Astrocyte (in vitro differentiated cells and primary cell): ENCODE measurements at regions not wholly inside any gene's neighbourhood (a gene's known extent, or its start where the extent isn't known, plus 50 kb on each side); places are given as distances from the start of the nearest gene placed in this dataset.

Experiments used
- DNase-seq: peaks from one replicate; pipeline ENCODE4 v3.0.0-alpha.2; 2010; ENCODE audit warnings: low read depth
- FAIRE-seq: peaks from 2 replicates; lab custom pipeline; 2011; peaks lifted over from hg19 to GRCh38; lab: Jason Lieb, UNC
- H2AFZ ChIP-seq: 2 replicates; pipeline ENCODE4 v1.6.0; 2012; ENCODE audit warnings: low read depth, low read length, inconsistent platforms
- H3K27ac ChIP-seq: 2 replicates; pipeline ENCODE4 v1.5.1; 2011; ENCODE audit warnings: low read depth, low read length, inconsistent platforms
- H3K27me3 ChIP-seq: 2 replicates; pipeline ENCODE4 v1.6.0; 2011; ENCODE audit warnings: low read length, inconsistent platforms; ENCODE audit not compliant: insufficient read depth
- H3K36me3 ChIP-seq: 2 replicates; pipeline ENCODE4 v1.5.1; 2011; ENCODE audit warnings: low read length, inconsistent platforms; ENCODE audit not compliant: insufficient read depth
- H3K4me1 ChIP-seq: 2 replicates; pipeline ENCODE4 v1.5.1; 2011; ENCODE audit warnings: low read length, inconsistent platforms; ENCODE audit not compliant: insufficient read depth
- H3K4me2 ChIP-seq: 2 replicates; pipeline ENCODE4 v1.6.0; 2012; ENCODE audit warnings: low read length, inconsistent platforms
- H3K4me3 ChIP-seq: 2 replicates; pipeline ENCODE4 v1.5.1; 2011; ENCODE audit warnings: low read depth, mild to moderate bottlenecking, low read length, inconsistent platforms; ENCODE audit not compliant: insufficient read depth
- H3K79me2 ChIP-seq: 2 replicates; pipeline ENCODE4 v1.6.0; 2012; ENCODE audit warnings: mild to moderate bottlenecking, low read length, inconsistent platforms; ENCODE audit not compliant: insufficient read depth
- H3K9ac ChIP-seq: 2 replicates; pipeline ENCODE4 v1.6.0; 2012; ENCODE audit warnings: mild to moderate bottlenecking, low read length, inconsistent platforms
- H3K9me3 ChIP-seq: 2 replicates; pipeline ENCODE4 v1.5.1; 2012; ENCODE audit warnings: low read depth, mild to moderate bottlenecking, low read length, inconsistent platforms; ENCODE audit not compliant: insufficient read depth
- H4K20me1 ChIP-seq: 2 replicates; pipeline ENCODE4 v1.6.0; 2012; ENCODE audit warnings: low read length, inconsistent platforms; ENCODE audit not compliant: insufficient read depth
- H3K27ac Mint-ChIP-seq: one replicate; pipeline ENCODE4 v1.8.0; 2021; ENCODE audit warnings: mild to moderate bottlenecking, mixed read lengths; ENCODE audit not compliant: unreplicated experiment
- H3K27me3 Mint-ChIP-seq: one replicate; pipeline ENCODE4 v1.8.0; 2021; ENCODE audit warnings: low read depth, mixed read lengths; ENCODE audit not compliant: unreplicated experiment
- H3K36me3 Mint-ChIP-seq: one replicate; pipeline ENCODE4 v1.8.0; 2021; ENCODE audit warnings: low read depth, mixed read lengths; ENCODE audit not compliant: unreplicated experiment
- H3K4me1 Mint-ChIP-seq: one replicate; pipeline ENCODE4 v1.8.0; 2021; ENCODE audit warnings: low read depth, mixed read lengths; ENCODE audit not compliant: unreplicated experiment
- H3K4me3 Mint-ChIP-seq: one replicate; pipeline ENCODE4 v1.8.0; 2021; ENCODE audit warnings: mild to moderate bottlenecking, moderate library complexity, mixed read lengths; ENCODE audit not compliant: unreplicated experiment
- H3K9me3 Mint-ChIP-seq: one replicate; pipeline ENCODE4 v1.8.0; 2021; ENCODE audit warnings: mild to moderate bottlenecking, mixed read lengths; ENCODE audit not compliant: unreplicated experiment
- EZH2 ChIP-seq: IDR thresholded peaks from 2 replicates; pipeline ENCODE4 v1.6.1; 2012; ENCODE audit warnings: mild to moderate bottlenecking, low read length, inconsistent platforms; ENCODE audit not compliant: insufficient read depth
- TF ChIP-seq, protein P1 (sequence below): IDR thresholded peaks from 2 replicates; pipeline ENCODE4 v1.5.1; 2011; ENCODE audit warnings: low read depth, mild to moderate bottlenecking, inconsistent platforms, low read length, moderate library complexity; ENCODE audit not compliant: insufficient read depth

- no peak overlapping the region for H3K9ac ChIP-seq
- H3K27ac ChIP-seq, result no peak overlapping the region
- H3K4me1 Mint-ChIP-seq, result peaks cover 11% of the 10 kb centered on the region
- no peak overlapping the region for H2AFZ ChIP-seq
- no peak overlapping the region for H3K27ac Mint-ChIP-seq
- peaks cover 8% of the 10 kb centered on the region for H3K9me3 Mint-ChIP-seq
- no peaks in the 10 kb centered on the region for H3K9me3 ChIP-seq
- H4K20me1 ChIP-seq, result no peaks in the 10 kb centered on the region
- no peaks in the 10 kb centered on the region for H3K27me3 Mint-ChIP-seq
- no peak overlapping the region for H3K4me3 ChIP-seq
- no peaks in the 10 kb centered on the region for H3K4me1 ChIP-seq
- H3K4me2 ChIP-seq, result no peak overlapping the region
- H3K36me3 ChIP-seq, result no peaks in the 10 kb centered on the region
- no peaks in the 10 kb centered on the region for H3K79me2 ChIP-seq
- H3K36me3 Mint-ChIP-seq, result no peaks in the 10 kb centered on the region
- DNase-seq (no peak), FAIRE-seq (no peak)
- no peak for TF ChIP-seq EZH2
- TF ChIP-seq, protein P1, sequence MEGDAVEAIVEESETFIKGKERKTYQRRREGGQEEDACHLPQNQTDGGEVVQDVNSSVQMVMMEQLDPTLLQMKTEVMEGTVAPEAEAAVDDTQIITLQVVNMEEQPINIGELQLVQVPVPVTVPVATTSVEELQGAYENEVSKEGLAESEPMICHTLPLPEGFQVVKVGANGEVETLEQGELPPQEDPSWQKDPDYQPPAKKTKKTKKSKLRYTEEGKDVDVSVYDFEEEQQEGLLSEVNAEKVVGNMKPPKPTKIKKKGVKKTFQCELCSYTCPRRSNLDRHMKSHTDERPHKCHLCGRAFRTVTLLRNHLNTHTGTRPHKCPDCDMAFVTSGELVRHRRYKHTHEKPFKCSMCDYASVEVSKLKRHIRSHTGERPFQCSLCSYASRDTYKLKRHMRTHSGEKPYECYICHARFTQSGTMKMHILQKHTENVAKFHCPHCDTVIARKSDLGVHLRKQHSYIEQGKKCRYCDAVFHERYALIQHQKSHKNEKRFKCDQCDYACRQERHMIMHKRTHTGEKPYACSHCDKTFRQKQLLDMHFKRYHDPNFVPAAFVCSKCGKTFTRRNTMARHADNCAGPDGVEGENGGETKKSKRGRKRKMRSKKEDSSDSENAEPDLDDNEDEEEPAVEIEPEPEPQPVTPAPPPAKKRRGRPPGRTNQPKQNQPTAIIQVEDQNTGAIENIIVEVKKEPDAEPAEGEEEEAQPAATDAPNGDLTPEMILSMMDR, result no peak
- H3K4me3 Mint-ChIP-seq, result no peak overlapping the region
- no peaks in the 10 kb centered on the region for H3K27me3 ChIP-seq
These were observed 303.4 kb downstream of the XPNPEP1 start for GRCh38 chr10:109619914-109620313.

GRCh38 chr10:109618748-109619147 lies 304.6 kb downstream of the XPNPEP1 start:
- no peak for TF ChIP-seq EZH2
- TF ChIP-seq, protein P1, result no peak
- Histone ChIP-seq H3K4me3 (no peak overlapping the region), H3K27ac (no peak overlapping the region), H3K27me3 (no peaks in the 10 kb centered on the region), H3K9me3 (no peaks in the 10 kb centered on the region), H3K4me2 (no peak overlapping the region), H4K20me1 (no peaks in the 10 kb centered on the region), H3K9ac (no peak overlapping the region), H3K4me1 (no peaks in the 10 kb centered on the region), H3K79me2 (no peaks in the 10 kb centered on the region), H2AFZ (no peak overlapping the region), H3K36me3 (no peaks in the 10 kb centered on the region)
- H3K36me3 Mint-ChIP-seq, result no peaks in the 10 kb centered on the region
- H3K4me1 Mint-ChIP-seq, result peaks cover 11% of the 10 kb centered on the region
- H3K27ac Mint-ChIP-seq, result no peak overlapping the region
- DNase-seq (no peak), FAIRE-seq (no peak)
- no peaks in the 10 kb centered on the region for H3K27me3 Mint-ChIP-seq
- peaks cover 10% of the 10 kb centered on the region for H3K9me3 Mint-ChIP-seq
- no peak overlapping the region for H3K4me3 Mint-ChIP-seq

GRCh38 chr10:109618301-109618700 lies 305.0 kb downstream of the XPNPEP1 start:
- Histone ChIP-seq H3K79me2 (no peaks in the 10 kb centered on the region), H3K36me3 (no peaks in the 10 kb centered on the region), H3K4me3 (no peak overlapping the region), H3K4me2 (no peak overlapping the region), H3K4me1 (no peaks in the 10 kb centered on the region), H3K9me3 (no peaks in the 10 kb centered on the region), H4K20me1 (no peaks in the 10 kb centered on the region), H3K27ac (no peak overlapping the region), H3K27me3 (no peaks in the 10 kb centered on the region), H3K9ac (no peak overlapping the region), H2AFZ (no peak overlapping the region)
- Mint-ChIP-seq H3K9me3 (peaks cover 12% of the 10 kb centered on the region), H3K36me3 (no peaks in the 10 kb centered on the region), H3K4me3 (no peak overlapping the region), H3K4me1 (peaks cover 11% of the 10 kb centered on the region), H3K27ac (no peak overlapping the region), H3K27me3 (no peaks in the 10 kb centered on the region)
- DNase-seq (no peak), FAIRE-seq (no peak)
- no peak for TF ChIP-seq EZH2
- TF ChIP-seq, protein P1, result no peak
